Parathyroid adenoma (tissue), 2 donors: ENCODE measurements at regions not wholly inside any gene's neighbourhood (a gene's known extent, or its start where the extent isn't known, plus 50 kb on each side); places are given as distances from the start of the nearest gene placed in this dataset.

Experiments used
- H2AFZ ChIP-seq: fragments of 300-600 bp; sonication (generic); one replicate; pipeline ENCODE4 v1.7.0; 2017; ENCODE audit warnings: antibody characterized with exemption, mild to moderate bottlenecking
- H3K27ac ChIP-seq: fragments of 300-600 bp; sonication (generic); one replicate; pipeline ENCODE4 v1.7.0; 2017
- H3K27me3 ChIP-seq: fragments of 300-600 bp; sonication (generic); one replicate; pipeline ENCODE4 v1.7.0; 2017; ENCODE audit warnings: low read length; ENCODE audit not compliant: control insufficient read depth, insufficient read depth
- H3K36me3 ChIP-seq: fragments of 300-600 bp; sonication (generic); one replicate; pipeline ENCODE4 v1.7.0; 2017; ENCODE audit warnings: low read length; ENCODE audit not compliant: control insufficient read depth, insufficient read depth
- H3K4me1 ChIP-seq: fragments of 300-600 bp; sonication (generic); one replicate; pipeline ENCODE4 v1.7.0; 2017; ENCODE audit warnings: control low read depth
- H3K4me2 ChIP-seq: fragments of 300-600 bp; sonication (generic); one replicate; pipeline ENCODE4 v1.7.0; 2017; ENCODE audit warnings: low read length
- H3K4me3 ChIP-seq: fragments of 300-600 bp; sonication (generic); one replicate; pipeline ENCODE4 v1.7.0; 2017; ENCODE audit warnings: low read depth, low read length
- H3K79me2 ChIP-seq: fragments of 300-600 bp; sonication (generic); one replicate; pipeline ENCODE4 v1.7.0; 2017; ENCODE audit warnings: control low read depth
- H3K9ac ChIP-seq: fragments of 300-600 bp; sonication (generic); one replicate; pipeline ENCODE4 v1.7.0; 2017; ENCODE audit warnings: mild to moderate bottlenecking
- H3K9me3 ChIP-seq: fragments of 300-600 bp; sonication (generic); one replicate; pipeline ENCODE4 v1.7.0; 2017; ENCODE audit warnings: low read length; ENCODE audit not compliant: control insufficient read depth
- TF ChIP-seq, protein P1 (sequence below): fragments of 300-600 bp; sonication (generic); IDR thresholded peaks from one replicate; pipeline ENCODE4 v1.7.0; 2017; ENCODE audit warnings: antibody characterized with exemption, mild to moderate bottlenecking
- donor health status: primary hyperparathyroidism.

GRCh38 chr4:89658701-89659024 is 178.3 kb downstream of the SNCA start:
- H3K4me1 ChIP-seq, result no peaks in the 10 kb centered on the region
- no peaks in the 10 kb centered on the region for H3K79me2 ChIP-seq
- TF ChIP-seq, protein P1, sequence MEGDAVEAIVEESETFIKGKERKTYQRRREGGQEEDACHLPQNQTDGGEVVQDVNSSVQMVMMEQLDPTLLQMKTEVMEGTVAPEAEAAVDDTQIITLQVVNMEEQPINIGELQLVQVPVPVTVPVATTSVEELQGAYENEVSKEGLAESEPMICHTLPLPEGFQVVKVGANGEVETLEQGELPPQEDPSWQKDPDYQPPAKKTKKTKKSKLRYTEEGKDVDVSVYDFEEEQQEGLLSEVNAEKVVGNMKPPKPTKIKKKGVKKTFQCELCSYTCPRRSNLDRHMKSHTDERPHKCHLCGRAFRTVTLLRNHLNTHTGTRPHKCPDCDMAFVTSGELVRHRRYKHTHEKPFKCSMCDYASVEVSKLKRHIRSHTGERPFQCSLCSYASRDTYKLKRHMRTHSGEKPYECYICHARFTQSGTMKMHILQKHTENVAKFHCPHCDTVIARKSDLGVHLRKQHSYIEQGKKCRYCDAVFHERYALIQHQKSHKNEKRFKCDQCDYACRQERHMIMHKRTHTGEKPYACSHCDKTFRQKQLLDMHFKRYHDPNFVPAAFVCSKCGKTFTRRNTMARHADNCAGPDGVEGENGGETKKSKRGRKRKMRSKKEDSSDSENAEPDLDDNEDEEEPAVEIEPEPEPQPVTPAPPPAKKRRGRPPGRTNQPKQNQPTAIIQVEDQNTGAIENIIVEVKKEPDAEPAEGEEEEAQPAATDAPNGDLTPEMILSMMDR, result no peak

DNA sequence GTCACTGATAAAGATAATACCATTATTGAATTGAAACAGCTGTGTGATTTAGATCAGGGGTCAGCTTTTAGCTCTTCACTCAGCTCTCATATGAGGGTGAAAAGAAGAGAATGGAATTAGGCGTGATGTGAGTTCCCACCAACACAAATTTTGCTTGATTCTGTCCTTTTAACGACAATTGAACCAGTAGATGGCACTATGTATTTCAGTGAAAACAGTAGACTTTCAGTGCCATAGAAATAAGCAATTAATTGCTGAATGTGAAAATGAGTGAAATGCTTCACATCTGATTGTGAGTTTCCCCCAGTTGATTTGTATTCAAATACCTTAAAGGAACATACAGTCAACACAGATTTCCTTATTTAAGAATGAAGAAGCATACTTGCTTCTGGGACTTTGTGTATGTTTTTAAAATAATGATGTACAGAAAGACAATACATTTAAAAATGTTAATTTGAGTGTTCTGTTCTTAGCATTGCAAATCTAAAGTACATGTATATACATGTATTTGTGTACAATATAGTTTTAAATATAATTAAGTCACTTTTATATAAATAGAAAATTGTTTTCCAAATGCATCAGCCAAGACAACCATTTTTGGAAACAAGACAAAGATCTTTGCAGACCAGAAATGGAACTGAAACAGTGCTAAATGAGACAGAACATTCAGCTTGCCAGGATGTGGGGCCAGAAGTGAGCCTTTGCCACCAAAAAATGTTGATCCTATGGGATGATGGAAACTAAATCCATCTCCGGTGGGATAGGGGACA is 178.8 kb downstream of the SNCA start:
- Histone ChIP-seq H3K79me2 (no peaks in the 10 kb centered on the region), H2AFZ (no peak overlapping the region), H3K36me3 (no peaks in the 10 kb centered on the region), H3K9me3 (no peaks in the 10 kb centered on the region), H3K9ac (no peak overlapping the region), H3K27ac (no peak overlapping the region), H3K27me3 (no peaks in the 10 kb centered on the region), H3K4me3 (no peak overlapping the region), H3K4me1 (no peaks in the 10 kb centered on the region), H3K4me2 (no peak overlapping the region)
- TF ChIP-seq, protein P1, result no peak

More at GRCh38 chr4:89658701-89659024, 178.3 kb downstream of the SNCA start:
- Histone ChIP-seq H3K4me3 (no peak overlapping the region), H3K4me2 (no peak overlapping the region), H3K27ac (no peak overlapping the region), H2AFZ (no peak overlapping the region), H3K9ac (no peak overlapping the region), H3K36me3 (no peaks in the 10 kb centered on the region), H3K27me3 (no peaks in the 10 kb centered on the region), H3K9me3 (no peaks in the 10 kb centered on the region)

GRCh38 chr4:89653012-89653411 is 183.9 kb downstream of the SNCA start:
- Histone ChIP-seq H3K4me1 (no peaks in the 10 kb centered on the region), H3K4me3 (no peak overlapping the region)

DNA sequence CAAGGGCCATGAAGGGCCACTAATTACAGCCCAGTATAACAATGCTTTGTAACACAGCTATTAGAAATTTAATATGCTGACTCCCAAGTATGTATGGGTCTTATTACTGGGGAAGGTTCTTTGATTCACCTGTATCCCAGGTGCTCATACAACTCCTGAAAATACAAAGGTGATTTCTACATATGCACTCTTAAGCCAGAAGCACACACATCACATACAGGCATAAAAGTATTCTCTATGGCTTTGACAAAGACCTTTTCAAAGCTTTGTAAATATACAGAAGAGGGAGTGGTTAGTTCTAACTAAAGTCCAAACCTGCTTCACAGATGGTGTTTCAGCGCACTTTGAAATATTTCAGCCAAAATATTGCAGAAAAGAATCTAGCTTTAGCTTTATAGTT is 191.5 kb downstream of the SNCA start:
- no peak overlapping the region for H3K4me3 ChIP-seq
- no peaks in the 10 kb centered on the region for H3K36me3 ChIP-seq
- TF ChIP-seq, protein P1, result no peak
- H3K27ac ChIP-seq, result no peak overlapping the region
- H3K9ac ChIP-seq, result no peak overlapping the region
- no peak overlapping the region for H2AFZ ChIP-seq
- no peaks in the 10 kb centered on the region for H3K79me2 ChIP-seq
- no peaks in the 10 kb centered on the region for H3K4me1 ChIP-seq
- H3K9me3 ChIP-seq, result no peaks in the 10 kb centered on the region
- no peaks in the 10 kb centered on the region for H3K27me3 ChIP-seq
- no peak overlapping the region for H3K4me2 ChIP-seq

More at GRCh38 chr4:89653012-89653411, 183.9 kb downstream of the SNCA start:
- Histone ChIP-seq H3K9ac (no peak overlapping the region), H3K27me3 (no peaks in the 10 kb centered on the region), H2AFZ (no peak overlapping the region), H3K4me2 (no peak overlapping the region), H3K9me3 (no peaks in the 10 kb centered on the region), H3K27ac (no peak overlapping the region), H3K79me2 (no peaks in the 10 kb centered on the region), H3K36me3 (no peaks in the 10 kb centered on the region)
- TF ChIP-seq, protein P1, result no peak

- Histone ChIP-seq H3K4me2 (no peak overlapping the region), H3K27me3 (no peaks in the 10 kb centered on the region), H3K4me3 (no peak overlapping the region), H2AFZ (no peak overlapping the region), H3K36me3 (no peaks in the 10 kb centered on the region), H3K4me1 (no peaks in the 10 kb centered on the region), H3K9me3 (no peaks in the 10 kb centered on the region), H3K79me2 (no peaks in the 10 kb centered on the region), H3K27ac (no peak overlapping the region), H3K9ac (no peak overlapping the region)
- TF ChIP-seq, protein P1, result no peak
Observed at GRCh38 chr4:89641367-89641687, 195.6 kb downstream of the SNCA start.
